Transverse colon (tissue), 4 donors: ENCODE measurements at regions not wholly inside any gene's neighbourhood (a gene's known extent, or its start where the extent isn't known, plus 50 kb on each side); places are given as distances from the start of the nearest gene placed in this dataset.

Experiments used
- EP300 ChIP-seq: sonication (generic); formaldehyde crosslinking; IDR thresholded peaks from one replicate; pipeline ENCODE4 v1.6.1; 2017; ENCODE audit warnings: antibody characterized with exemption, low read depth
- POLR2A ChIP-seq: fragments of 450-650 bp; IDR thresholded peaks from one replicate; pipeline ENCODE4 v1.6.1; 2016; ENCODE audit warnings: antibody characterized with exemption, mild to moderate bottlenecking, moderate library complexity
- POLR2AphosphoS5 ChIP-seq, 3 donors: sonication (generic); formaldehyde crosslinking; IDR thresholded peaks; one replicate each; pipeline ENCODE4 v1.6.1; 2016; ENCODE audit warnings: antibody characterized with exemption in 3 of 3
- TF ChIP-seq, protein P1 (sequence below), 5 experiments: fragments of 200-600 bp in 3 of 5; fragments of 450-650 bp in 2 of 5; sonication (generic) in 3 of 5; IDR thresholded peaks; 1 replicate in 2 of 5; 2 replicates in 3 of 5; pipeline ENCODE4 v1.5.1; 2016 to 2017; ENCODE audit warnings: antibody characterized with exemption in 5 of 5, inconsistent platforms in 3 of 5, mild to moderate bottlenecking in 2 of 5, moderate library complexity in 1 of 5

- TF ChIP-seq, protein P1, sequence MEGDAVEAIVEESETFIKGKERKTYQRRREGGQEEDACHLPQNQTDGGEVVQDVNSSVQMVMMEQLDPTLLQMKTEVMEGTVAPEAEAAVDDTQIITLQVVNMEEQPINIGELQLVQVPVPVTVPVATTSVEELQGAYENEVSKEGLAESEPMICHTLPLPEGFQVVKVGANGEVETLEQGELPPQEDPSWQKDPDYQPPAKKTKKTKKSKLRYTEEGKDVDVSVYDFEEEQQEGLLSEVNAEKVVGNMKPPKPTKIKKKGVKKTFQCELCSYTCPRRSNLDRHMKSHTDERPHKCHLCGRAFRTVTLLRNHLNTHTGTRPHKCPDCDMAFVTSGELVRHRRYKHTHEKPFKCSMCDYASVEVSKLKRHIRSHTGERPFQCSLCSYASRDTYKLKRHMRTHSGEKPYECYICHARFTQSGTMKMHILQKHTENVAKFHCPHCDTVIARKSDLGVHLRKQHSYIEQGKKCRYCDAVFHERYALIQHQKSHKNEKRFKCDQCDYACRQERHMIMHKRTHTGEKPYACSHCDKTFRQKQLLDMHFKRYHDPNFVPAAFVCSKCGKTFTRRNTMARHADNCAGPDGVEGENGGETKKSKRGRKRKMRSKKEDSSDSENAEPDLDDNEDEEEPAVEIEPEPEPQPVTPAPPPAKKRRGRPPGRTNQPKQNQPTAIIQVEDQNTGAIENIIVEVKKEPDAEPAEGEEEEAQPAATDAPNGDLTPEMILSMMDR (IDR thresholded peaks at IDR 0.05), result no peak
- TF ChIP-seq POLR2A (no peak), EP300 (no peak), POLR2AphosphoS5 (IDR thresholded peaks at IDR 0.05) (no peak)
These were observed 60.8 kb upstream of the ADRA2C start for GRCh38 chr4:3705236-3705987.
